Astrocyte (in vitro differentiated cells and primary cell): ENCODE measurements at regions not wholly inside any gene's neighbourhood (a gene's known extent, or its start where the extent isn't known, plus 50 kb on each side); places are given as distances from the start of the nearest gene placed in this dataset.

Experiments used
- EZH2 ChIP-seq: IDR thresholded peaks from 2 replicates; pipeline ENCODE4 v1.6.1; 2012; ENCODE audit warnings: mild to moderate bottlenecking, low read length, inconsistent platforms; ENCODE audit not compliant: insufficient read depth
- TF ChIP-seq, protein P1 (sequence below): IDR thresholded peaks from 2 replicates; pipeline ENCODE4 v1.5.1; 2011; ENCODE audit warnings: low read depth, mild to moderate bottlenecking, inconsistent platforms, low read length, moderate library complexity; ENCODE audit not compliant: insufficient read depth

DNA sequence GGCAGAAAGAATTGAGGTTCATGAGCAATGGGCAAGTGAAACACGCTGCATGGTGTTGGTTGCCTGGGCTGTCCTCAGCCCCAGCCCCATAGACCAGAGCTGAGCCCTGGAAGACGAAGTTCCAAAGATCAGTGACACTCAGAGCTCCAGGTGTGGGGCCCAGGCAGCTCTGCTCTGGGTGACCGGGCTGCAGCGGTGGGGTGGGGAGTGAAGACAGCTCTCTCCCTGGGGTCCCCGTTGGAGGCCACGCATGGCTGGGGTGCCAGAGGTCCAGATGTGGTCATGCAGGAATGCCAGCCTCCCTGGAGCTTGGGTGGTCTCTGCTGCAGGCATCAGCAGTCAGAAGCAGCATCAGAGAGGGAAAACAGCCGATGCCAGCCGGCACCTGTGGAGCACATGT lies 165.0 kb upstream of the ERCC6L2 start:
- TF ChIP-seq EZH2, result no peak
- TF ChIP-seq, protein P1, sequence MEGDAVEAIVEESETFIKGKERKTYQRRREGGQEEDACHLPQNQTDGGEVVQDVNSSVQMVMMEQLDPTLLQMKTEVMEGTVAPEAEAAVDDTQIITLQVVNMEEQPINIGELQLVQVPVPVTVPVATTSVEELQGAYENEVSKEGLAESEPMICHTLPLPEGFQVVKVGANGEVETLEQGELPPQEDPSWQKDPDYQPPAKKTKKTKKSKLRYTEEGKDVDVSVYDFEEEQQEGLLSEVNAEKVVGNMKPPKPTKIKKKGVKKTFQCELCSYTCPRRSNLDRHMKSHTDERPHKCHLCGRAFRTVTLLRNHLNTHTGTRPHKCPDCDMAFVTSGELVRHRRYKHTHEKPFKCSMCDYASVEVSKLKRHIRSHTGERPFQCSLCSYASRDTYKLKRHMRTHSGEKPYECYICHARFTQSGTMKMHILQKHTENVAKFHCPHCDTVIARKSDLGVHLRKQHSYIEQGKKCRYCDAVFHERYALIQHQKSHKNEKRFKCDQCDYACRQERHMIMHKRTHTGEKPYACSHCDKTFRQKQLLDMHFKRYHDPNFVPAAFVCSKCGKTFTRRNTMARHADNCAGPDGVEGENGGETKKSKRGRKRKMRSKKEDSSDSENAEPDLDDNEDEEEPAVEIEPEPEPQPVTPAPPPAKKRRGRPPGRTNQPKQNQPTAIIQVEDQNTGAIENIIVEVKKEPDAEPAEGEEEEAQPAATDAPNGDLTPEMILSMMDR, result no peak
